Gastrocnemius medialis (tissue), 4 donors: ENCODE measurements at regions not wholly inside any gene's neighbourhood (a gene's known extent, or its start where the extent isn't known, plus 50 kb on each side); places are given as distances from the start of the nearest gene placed in this dataset.

Source experiments
- POLR2A ChIP-seq, 2 donors: fragments of 450-650 bp; IDR thresholded peaks; one replicate each; pipeline ENCODE4 v1.6.1; 2017; ENCODE audit warnings: antibody characterized with exemption in 2 of 2, mild to moderate bottlenecking in 2 of 2, moderate library complexity in 2 of 2
- TF ChIP-seq, protein P1 (sequence below), 5 experiments: fragments of 450-650 bp in 3 of 5; fragments of 200-600 bp in 2 of 5; sonication (generic) in 2 of 5; IDR thresholded peaks in 4 of 5; conservative IDR thresholded peaks in 1 of 5; 1 replicate in 4 of 5; 2 replicates in 1 of 5; pipeline ENCODE4 v1.5.1; 2016 to 2019; ENCODE audit warnings: antibody characterized with exemption in 5 of 5, mild to moderate bottlenecking in 3 of 5, moderate library complexity in 3 of 5

DNA sequence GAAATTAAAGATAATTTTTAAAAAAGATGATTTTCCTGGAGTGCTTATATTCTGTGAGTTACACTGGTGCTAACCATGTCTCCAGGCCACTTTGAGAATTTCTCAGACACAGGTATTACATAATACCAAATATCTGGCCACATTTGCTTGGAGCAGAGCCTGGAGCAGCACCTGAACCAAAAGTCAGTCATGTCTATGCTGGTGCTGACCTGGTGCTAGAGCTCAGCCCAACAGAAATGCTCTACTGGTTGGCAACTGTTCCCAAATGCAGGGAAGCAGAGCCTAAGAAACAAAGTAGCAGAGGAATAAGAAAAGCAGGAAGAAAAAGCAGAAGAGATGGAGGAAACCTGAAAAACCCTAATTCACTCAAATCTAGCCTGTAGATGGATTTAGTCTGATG, 135.7 kb upstream of the SLC7A14 start:
- TF ChIP-seq, protein P1, sequence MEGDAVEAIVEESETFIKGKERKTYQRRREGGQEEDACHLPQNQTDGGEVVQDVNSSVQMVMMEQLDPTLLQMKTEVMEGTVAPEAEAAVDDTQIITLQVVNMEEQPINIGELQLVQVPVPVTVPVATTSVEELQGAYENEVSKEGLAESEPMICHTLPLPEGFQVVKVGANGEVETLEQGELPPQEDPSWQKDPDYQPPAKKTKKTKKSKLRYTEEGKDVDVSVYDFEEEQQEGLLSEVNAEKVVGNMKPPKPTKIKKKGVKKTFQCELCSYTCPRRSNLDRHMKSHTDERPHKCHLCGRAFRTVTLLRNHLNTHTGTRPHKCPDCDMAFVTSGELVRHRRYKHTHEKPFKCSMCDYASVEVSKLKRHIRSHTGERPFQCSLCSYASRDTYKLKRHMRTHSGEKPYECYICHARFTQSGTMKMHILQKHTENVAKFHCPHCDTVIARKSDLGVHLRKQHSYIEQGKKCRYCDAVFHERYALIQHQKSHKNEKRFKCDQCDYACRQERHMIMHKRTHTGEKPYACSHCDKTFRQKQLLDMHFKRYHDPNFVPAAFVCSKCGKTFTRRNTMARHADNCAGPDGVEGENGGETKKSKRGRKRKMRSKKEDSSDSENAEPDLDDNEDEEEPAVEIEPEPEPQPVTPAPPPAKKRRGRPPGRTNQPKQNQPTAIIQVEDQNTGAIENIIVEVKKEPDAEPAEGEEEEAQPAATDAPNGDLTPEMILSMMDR (IDR thresholded peaks at IDR 0.05 in 4 of 5, conservative IDR thresholded peaks at IDR 0.05 in 1 of 5), result no peak
- no peak for TF ChIP-seq POLR2A (IDR thresholded peaks at IDR 0.05)
